ENCODE measurements at regions not wholly inside any gene's neighbourhood (a gene's known extent, or its start where the extent isn't known, plus 50 kb on each side); places are given as distances from the start of the nearest gene placed in this dataset.

DNA sequence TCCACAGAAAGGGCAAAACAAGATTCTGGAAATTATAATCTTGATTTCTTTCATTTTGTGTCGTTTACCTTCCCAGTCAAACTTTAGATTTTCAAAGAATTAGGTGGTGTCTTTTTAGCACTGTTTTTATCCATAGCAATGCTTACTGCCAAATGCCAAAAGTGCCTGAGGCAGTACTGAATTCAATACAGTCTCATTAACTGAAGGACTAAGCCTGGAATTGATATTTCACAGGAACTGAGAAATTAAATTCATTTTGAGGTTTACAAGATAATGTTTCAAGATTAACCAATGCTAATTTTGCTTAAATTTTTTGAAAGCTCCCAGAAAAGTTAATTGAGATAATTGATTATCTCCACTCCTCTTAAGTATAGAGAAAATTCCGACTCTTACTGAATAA lies 68.8 kb upstream of the ARHGAP24 start:
- no peak for DNase-seq

GRCh38 chr4:85407546-85407945 lies 67.4 kb upstream of the ARHGAP24 start:
- no peak for DNase-seq

- no peak for DNase-seq
Observed at GRCh38 chr4:85408301-85408700, 66.6 kb upstream of the ARHGAP24 start.

DNA sequence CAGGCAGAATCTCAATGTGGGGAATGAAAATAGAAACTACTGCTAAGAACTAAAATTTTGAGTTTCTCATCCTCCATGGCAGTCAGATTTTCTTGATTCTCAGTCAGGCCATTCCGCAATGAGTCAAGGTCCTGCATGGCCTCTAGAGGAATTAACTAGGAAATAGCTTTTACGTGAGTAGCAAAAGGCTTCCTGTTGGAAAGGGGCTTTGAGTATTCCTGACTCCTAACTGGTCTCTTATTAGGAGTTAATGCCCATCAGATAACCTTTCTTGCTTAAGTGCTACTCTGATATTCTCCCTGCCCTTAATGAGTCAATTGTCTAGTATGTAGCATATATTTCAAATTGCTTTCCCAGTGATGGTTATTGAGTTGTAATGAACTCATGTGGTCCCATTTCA lies 65.7 kb upstream of the ARHGAP24 start:
- no peak for DNase-seq

DNA sequence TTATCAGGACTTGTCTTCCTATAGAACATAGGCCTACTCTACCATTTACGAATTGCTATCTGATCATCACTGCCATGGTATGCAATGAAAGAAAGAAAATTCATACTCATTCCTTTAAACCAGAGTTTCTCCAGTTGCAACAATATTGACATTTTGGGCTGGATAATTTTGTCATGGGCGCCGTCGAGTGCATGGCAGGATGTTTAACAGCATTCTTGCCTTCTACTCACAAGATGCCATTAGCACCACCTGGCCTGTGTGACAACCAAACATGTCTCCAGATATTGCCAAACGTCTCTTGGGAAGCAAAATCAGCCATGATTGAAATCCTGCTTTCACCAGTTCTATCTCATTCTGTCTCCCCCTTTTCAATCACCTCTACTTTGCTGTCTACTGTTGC lies 63.6 kb upstream of the ARHGAP24 start:
- no peak for DNase-seq

- no peak for DNase-seq
Observed at GRCh38 chr4:85414972-85415371, 60.0 kb upstream of the ARHGAP24 start.

DNA sequence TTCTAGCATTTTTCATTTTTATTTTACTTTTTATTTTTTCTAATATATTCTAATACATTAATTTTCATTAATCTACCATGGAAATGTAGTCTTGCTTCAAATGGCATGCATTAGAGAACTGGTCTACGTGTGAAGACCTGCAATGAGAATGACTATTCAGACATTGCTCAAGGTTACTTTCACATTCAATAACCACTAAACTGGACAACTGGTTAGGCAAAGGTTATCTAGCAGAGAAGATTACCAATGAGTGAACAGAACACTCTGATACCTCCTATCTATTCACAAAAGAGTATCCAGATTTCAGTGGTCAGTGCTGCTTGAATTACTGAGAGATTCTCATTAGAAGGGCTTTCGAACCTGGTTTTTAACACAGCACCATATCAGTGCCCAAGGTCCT lies 58.9 kb upstream of the ARHGAP24 start:
- DNase-seq, result no peak

- DNase-seq, result no peak
Observed at GRCh38 chr4:85419103-85419502, 55.8 kb upstream of the ARHGAP24 start.

GRCh38 chr4:85420831-85421230 lies 54.1 kb upstream of the ARHGAP24 start:
- no peak for DNase-seq

DNA sequence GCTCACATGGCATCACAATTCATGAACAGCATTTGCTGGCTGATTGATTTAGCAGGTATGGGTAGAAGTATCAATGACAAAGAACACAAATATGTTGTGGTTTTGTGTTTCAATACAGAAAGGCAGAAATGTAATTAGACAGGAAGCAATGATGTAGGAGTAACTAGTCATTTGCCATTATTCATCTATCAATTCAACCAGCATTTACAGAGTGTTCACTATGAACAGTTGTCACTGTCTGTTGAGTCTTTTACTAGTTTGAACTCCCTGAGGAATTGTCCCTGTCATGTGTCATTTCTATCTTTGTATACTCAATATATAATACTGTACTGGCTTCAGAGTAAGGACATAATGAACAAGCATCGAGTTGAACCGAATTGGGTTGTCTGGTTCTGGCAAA lies 51.5 kb upstream of the ARHGAP24 start:
- DNase-seq, result no peak

All from CD4-positive, alpha-beta T cell treated with Interleukin-17A for 4 hours (primary cell).